Fibroblast of lung (primary cell): ENCODE measurements at regions not wholly inside any gene's neighbourhood (a gene's known extent, or its start where the extent isn't known, plus 50 kb on each side); places are given as distances from the start of the nearest gene placed in this dataset.

Experiments used
- DNase-seq, 2 donors: peaks; one replicate each; pipeline versions ENCODE4 v3.0.0 to v3.0.0-alpha.2; 2010; ENCODE audit warnings: low read depth in 2 of 2
- H2AFZ ChIP-seq: 2 replicates; pipeline ENCODE4 v1.5.1; 2012; ENCODE audit warnings: low read length, control low read depth, inconsistent platforms
- H3K27ac ChIP-seq: 2 replicates; pipeline ENCODE4 v1.5.1; 2011; ENCODE audit warnings: low read length, control low read depth; ENCODE audit not compliant: insufficient read depth
- H3K27me3 ChIP-seq: 2 replicates; pipeline ENCODE4 v1.5.1; 2011; ENCODE audit warnings: mild to moderate bottlenecking, low read length; ENCODE audit not compliant: control insufficient read depth, insufficient read depth
- H3K36me3 ChIP-seq: 2 replicates; pipeline ENCODE4 v1.5.1; 2011; ENCODE audit warnings: low read length; ENCODE audit not compliant: control insufficient read depth, insufficient read depth
- H3K4me1 ChIP-seq: 2 replicates; pipeline ENCODE4 v1.5.1; 2011; ENCODE audit warnings: low read length; ENCODE audit not compliant: control insufficient read depth, insufficient read depth; ENCODE audit errors: extremely low read depth
- H3K4me2 ChIP-seq: 2 replicates; pipeline ENCODE4 v1.5.1; 2011; ENCODE audit warnings: low read length, control low read depth; ENCODE audit not compliant: insufficient read depth; ENCODE audit errors: extremely low read depth
- H3K4me3 ChIP-seq, 4 experiments: fragments of 200-600 bp in 1 of 4; sonication (generic) in 1 of 4; replicated peaks in 1 of 4; 2 replicates each; pipeline ENCODE4 v1.5.1; 2011 to 2016; ENCODE audit warnings: low read length in 4 of 4, low read depth in 3 of 4, mild to moderate bottlenecking in 3 of 4, control low read depth in 2 of 4, inconsistent platforms in 1 of 4, mixed read lengths in 1 of 4; ENCODE audit not compliant: insufficient read depth in 1 of 4; ENCODE audit errors: control extremely low read depth in 1 of 4
- H3K79me2 ChIP-seq: 2 replicates; pipeline ENCODE4 v1.5.1; 2012; ENCODE audit warnings: mild to moderate bottlenecking, low read length, inconsistent platforms; ENCODE audit not compliant: control insufficient read depth, insufficient read depth
- H3K9ac ChIP-seq: 2 replicates; pipeline ENCODE4 v1.5.1; 2011; ENCODE audit warnings: mild to moderate bottlenecking, low read length, control low read depth; ENCODE audit not compliant: insufficient read depth
- H3K9me3 ChIP-seq: 2 replicates; pipeline ENCODE4 v1.5.1; 2012; ENCODE audit warnings: low read depth, low read length; ENCODE audit not compliant: control insufficient read depth, insufficient read depth
- H4K20me1 ChIP-seq: 2 replicates; pipeline ENCODE4 v1.5.1; 2011; ENCODE audit warnings: low read length; ENCODE audit not compliant: control insufficient read depth, insufficient read depth; ENCODE audit errors: extremely low read depth
- EZH2 ChIP-seq: IDR thresholded peaks from 2 replicates; pipeline ENCODE4 v1.5.1; 2012; ENCODE audit warnings: low read length, control low read depth, mild to moderate bottlenecking; ENCODE audit errors: missing control alignments
- TF ChIP-seq, protein P1 (sequence below), 2 donors: IDR thresholded peaks in 1 of 2; conservative IDR thresholded peaks in 1 of 2; 1 replicate in 1 of 2; 2 replicates in 1 of 2; pipeline ENCODE4 v1.5.1; 2011 to 2012; ENCODE audit warnings: low read length in 2 of 2, control low read depth in 1 of 2, inconsistent platforms in 1 of 2, low read depth in 1 of 2, mild to moderate bottlenecking in 1 of 2

- TF ChIP-seq, protein P1, sequence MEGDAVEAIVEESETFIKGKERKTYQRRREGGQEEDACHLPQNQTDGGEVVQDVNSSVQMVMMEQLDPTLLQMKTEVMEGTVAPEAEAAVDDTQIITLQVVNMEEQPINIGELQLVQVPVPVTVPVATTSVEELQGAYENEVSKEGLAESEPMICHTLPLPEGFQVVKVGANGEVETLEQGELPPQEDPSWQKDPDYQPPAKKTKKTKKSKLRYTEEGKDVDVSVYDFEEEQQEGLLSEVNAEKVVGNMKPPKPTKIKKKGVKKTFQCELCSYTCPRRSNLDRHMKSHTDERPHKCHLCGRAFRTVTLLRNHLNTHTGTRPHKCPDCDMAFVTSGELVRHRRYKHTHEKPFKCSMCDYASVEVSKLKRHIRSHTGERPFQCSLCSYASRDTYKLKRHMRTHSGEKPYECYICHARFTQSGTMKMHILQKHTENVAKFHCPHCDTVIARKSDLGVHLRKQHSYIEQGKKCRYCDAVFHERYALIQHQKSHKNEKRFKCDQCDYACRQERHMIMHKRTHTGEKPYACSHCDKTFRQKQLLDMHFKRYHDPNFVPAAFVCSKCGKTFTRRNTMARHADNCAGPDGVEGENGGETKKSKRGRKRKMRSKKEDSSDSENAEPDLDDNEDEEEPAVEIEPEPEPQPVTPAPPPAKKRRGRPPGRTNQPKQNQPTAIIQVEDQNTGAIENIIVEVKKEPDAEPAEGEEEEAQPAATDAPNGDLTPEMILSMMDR (conservative IDR thresholded peaks at IDR 0.05 in 1 of 2, IDR thresholded peaks at IDR 0.05 in 1 of 2; ENCODE audit: low read depth in 1 of 2, low read length in 2 of 2) = no peak
- TF ChIP-seq EZH2 = no peak
- Histone ChIP-seq H3K36me3 (no peaks in the 10 kb centered on the region), H3K4me2 (no peak overlapping the region), H2AFZ (no peak overlapping the region), H4K20me1 (no peaks in the 10 kb centered on the region), H3K4me3 (no peak overlapping the region), H3K4me1 (no peaks in the 10 kb centered on the region), H3K27ac (no peak overlapping the region), H3K27me3 (no peaks in the 10 kb centered on the region), H3K9ac (no peak overlapping the region), H3K79me2 (no peaks in the 10 kb centered on the region), H3K9me3 (no peaks in the 10 kb centered on the region)
- no peak for DNase-seq
Observed at GRCh38 chr21:16087523-16087922, 357.7 kb downstream of the USP25 start.

GRCh38 chr21:16088056-16088455, 358.3 kb downstream of the USP25 start:
- H4K20me1 ChIP-seq = no peaks in the 10 kb centered on the region
- no peaks in the 10 kb centered on the region for H3K9me3 ChIP-seq
- H3K27ac ChIP-seq = no peak overlapping the region
- no peaks in the 10 kb centered on the region for H3K79me2 ChIP-seq
- no peak overlapping the region for H3K4me2 ChIP-seq
- no peaks in the 10 kb centered on the region for H3K27me3 ChIP-seq
- no peak overlapping the region for H3K4me3 ChIP-seq
- TF ChIP-seq, protein P1 (conservative IDR thresholded peaks at IDR 0.05 in 1 of 2, IDR thresholded peaks at IDR 0.05 in 1 of 2; ENCODE audit: low read depth in 1 of 2, low read length in 2 of 2) = no peak
- no peak for TF ChIP-seq EZH2
- DNase-seq = no peak
- no peak overlapping the region for H3K9ac ChIP-seq
- no peaks in the 10 kb centered on the region for H3K36me3 ChIP-seq
- H3K4me1 ChIP-seq = no peaks in the 10 kb centered on the region
- H2AFZ ChIP-seq = no peak overlapping the region

- no peaks in the 10 kb centered on the region for H3K79me2 ChIP-seq
- H3K9ac ChIP-seq = no peak overlapping the region
- no peaks in the 10 kb centered on the region for H3K4me1 ChIP-seq
- no peak overlapping the region for H3K27ac ChIP-seq
- H3K4me2 ChIP-seq = no peak overlapping the region
- H3K36me3 ChIP-seq = no peaks in the 10 kb centered on the region
- no peak overlapping the region for H3K4me3 ChIP-seq
- no peak overlapping the region for H2AFZ ChIP-seq
- H4K20me1 ChIP-seq = no peaks in the 10 kb centered on the region
- no peak for DNase-seq
- no peaks in the 10 kb centered on the region for H3K9me3 ChIP-seq
- TF ChIP-seq, protein P1 (conservative IDR thresholded peaks at IDR 0.05 in 1 of 2, IDR thresholded peaks at IDR 0.05 in 1 of 2; ENCODE audit: low read depth in 1 of 2, low read length in 2 of 2) = no peak
- TF ChIP-seq EZH2 = no peak
- H3K27me3 ChIP-seq = no peaks in the 10 kb centered on the region
Observed at GRCh38 chr21:16095005-16095404, 365.2 kb downstream of the USP25 start.
